NCI-H1105 (cell line): ENCODE measurements at regions not wholly inside any gene's neighbourhood (a gene's known extent, or its start where the extent isn't known, plus 50 kb on each side); places are given as distances from the start of the nearest gene placed in this dataset.
A peak's percentile ranks its signal among the peaks of the same experiment; 100 is the strongest.
"Not testable (repeated sequence)": the region's sequence is repeated elsewhere in the genome, so short reads cannot be mapped to it uniquely, and the experiment has no call there.

Experiments used
- DNase-seq: peaks from one replicate; lab custom pipeline; 2025; lab: John Stamatoyannopoulos, UW

DNA sequence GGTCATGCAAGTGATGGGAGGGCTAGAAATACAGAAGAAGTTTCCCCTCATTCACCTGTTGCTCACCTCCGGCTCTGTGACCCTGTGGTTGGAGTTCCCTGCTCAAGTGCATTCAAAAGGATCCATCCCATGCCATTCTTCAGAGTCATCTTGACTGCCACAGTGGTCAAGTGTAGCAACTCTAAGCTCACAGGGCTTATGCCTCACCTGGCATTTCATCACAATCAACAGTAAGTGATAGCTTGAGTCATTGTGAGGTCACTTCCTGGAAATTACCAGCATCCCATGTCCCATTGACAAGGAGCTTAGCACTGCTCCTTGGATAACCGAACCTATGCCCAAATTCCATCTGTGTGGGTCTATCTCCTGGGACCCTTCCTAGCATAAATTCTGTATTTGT is 55.6 kb downstream of the OR4C45 start:
- no peak for DNase-seq

DNA sequence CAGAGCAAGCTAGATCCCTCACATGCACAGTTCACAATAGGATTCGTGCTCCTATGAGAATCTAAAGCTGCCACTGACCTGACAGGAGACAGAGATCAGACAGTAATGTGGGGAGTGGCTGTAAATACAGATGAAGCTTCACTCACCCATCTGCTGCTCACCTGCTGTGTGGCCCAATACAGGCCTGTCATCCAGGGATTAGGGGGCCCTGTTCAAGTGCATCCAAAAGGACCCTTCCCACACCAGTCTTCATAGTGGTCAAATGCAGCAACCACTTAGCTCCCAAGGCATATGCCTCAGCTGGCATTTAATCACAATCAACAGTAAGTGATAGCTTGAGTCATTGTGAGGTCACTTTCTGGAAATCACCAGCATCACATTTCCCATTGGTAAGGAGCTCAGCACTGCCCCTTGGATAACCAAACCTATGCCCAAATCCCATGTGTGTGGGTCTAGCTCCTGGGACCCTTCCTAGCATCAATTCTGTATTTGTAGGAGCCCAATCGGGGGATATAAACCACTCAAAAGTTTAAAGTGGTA is 65.6 kb downstream of the OR4C45 start:
- no peak for DNase-seq

DNA sequence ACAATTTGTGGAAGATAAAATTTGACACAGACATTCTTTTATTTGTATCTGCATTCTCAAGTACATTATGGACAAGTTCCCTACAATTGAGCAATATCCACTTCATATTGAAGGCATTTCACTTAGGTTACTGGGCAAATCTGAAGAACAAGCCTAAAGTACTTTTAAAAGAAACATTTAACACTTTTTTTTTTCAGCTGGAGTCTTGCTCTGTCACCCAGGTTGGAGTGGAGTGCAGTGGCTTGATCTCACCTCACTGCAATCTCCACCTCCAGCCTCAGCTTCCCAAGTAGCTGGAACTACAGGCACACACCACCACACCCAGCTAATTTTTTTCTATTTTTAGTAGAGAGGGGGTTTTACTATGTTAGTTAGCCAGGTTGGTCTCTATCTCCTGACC is 70.2 kb downstream of the OR4C45 start:
- no peak for DNase-seq

DNA sequence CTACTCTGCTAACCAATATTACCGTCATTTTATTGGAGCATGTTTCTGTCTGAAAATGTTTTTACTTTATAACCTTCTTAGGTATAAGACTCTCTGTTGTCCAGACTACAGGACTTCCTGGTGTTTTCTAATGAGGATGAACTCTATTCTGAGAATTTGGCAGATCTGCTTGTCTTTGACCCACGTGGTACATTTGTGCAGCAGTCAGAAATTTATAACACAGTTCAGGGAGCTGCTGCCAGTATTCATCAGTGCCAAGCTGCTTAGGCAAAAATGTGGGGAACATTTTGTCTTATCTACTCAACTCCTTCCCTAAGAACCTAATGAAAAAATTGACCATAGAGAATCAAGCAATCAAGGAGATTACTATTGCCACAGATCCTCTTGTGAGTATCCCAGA is 108.0 kb downstream of the OR4C45 start:
- not testable (repeated sequence) for DNase-seq

DNA sequence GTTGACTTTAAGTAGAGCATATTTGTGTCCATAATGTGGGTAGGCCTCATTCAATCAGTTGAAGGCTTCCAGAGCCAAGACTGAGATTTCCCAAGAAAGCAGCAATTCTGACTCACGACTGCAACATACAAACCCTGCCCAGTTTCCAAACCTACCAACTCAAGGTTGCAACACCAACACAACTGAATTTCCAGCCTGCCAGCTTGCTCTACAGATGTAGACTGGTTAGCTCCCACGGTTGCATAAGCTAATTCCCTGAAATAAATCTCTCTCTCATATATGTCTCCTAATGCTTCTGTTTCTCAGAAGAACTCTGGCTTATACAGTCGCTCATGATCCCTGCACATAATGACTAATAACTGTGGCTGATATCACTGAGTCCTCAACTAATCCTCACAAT is 113.6 kb downstream of the OR4C45 start:
- not testable (repeated sequence) for DNase-seq

DNA sequence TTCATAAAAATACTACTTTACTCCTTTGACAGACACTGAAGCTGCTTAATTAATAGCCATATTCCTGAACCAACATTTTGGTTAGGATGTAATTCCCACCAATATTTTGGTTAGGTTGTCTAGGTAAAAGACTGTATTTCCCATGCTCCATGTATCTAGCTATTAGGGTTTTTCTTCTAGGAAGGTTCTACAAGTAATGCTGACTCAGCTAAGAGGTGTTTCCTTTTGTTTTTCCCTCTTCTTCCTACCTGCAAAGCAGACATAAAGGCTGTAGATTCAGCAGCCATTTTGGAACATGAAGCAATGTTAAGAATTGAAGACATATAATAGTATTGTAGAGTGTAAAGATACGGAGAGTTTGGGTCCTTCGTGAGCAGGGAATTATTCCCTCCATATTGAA is 115.3 kb downstream of the OR4C45 start:
- DNase-seq: not testable (repeated sequence)

DNA sequence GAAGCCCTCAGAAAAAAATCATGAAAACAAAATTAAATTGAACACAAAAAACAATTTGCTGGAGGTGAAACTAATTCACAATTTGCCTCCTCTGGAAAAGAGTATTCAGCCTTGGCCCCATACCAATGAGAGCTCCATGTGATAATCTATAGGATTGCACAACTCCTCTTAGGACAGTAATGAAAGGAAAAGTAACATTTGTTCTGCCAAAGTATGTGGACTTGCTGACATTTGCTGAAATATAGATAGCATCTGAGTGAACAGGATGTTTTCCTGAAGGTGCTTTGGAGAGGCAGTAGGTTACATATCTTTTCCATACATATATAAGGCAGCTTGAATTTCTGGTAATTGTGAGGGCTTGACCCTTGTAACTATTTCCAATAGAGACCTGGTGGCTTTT is 122.8 kb downstream of the OR4C45 start:
- DNase-seq: no peak

DNA sequence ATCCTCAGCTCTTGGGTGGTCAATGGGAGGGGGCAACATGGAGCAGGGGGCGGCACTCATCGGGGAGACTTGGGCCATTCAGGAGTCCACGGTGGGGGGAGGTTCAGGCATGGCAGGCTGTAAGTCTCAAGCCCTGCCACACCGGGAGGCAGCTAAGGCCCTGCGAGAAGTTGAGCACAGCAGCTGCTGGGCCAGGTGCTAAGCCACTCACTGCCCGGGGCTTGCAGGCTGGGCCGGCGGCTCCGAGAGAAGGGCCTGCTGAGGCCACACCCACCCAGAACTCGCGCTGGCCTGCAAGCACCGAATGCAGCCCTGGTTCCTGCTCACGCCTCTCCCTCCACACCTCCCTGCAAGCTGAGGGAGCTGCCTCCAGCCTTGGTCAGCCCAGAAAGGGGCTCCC is 131.4 kb downstream of the OR4C45 start:
- DNase-seq: no peak

DNA sequence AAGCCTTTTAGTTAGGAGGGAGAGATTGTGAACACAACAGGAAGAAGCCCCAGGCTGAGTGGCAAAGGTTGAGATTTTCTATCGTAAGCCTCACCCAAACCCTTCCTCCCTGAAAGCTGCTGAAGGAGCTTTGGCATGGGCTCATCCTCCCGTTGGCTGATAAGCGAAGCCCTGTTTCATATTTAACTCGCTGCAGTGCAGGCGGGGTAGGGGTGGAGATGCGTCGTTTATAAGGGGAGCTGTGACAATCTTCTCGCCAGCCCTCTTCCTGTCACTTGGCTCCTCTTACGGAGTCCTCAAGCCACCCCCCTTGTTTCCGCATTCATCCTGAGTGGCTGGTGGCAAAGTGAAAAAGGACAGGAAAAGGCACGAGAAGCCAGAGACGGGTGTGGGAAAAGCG is 137.0 kb downstream of the OR4C45 start:
- peak; percentile 11 for DNase-seq

DNA sequence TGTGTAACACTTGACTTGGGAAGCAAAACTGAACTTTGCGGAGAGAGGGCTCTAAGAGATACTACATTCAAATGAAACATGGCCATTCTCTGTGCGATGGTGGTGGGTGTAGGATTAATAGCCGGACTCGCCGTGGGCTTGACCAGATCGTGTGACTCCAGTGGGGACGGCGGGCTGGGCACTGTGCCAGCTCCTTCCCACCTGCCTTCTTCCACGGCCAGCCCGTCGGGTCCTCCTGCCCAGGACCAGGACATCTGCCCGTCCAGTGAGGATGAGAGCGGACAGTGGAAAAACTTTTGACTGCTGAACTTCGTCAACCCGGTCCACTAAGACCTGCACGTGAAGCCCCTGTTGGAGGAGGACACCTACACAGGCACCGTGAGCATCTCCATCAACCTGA is 137.4 kb downstream of the OR4C45 start:
- DNase-seq: no peak

DNA sequence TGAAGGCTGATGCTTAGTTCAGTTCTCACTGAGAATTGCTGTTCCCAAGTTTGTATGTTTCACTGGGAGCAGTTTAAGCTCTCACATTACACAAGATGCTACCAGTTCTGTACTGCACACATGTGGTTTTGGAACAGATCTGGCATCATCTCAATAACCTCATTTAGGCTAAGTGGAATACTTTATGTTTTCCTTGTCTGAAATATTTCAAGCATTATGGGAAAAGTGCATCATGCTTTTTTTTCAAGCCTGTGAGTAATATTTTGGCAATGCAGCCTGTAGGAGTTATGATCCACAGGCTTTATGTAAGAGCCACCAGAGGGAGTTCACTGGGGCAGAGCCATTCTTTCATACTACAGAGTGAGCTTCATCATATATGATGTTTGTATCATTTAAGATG is 141.5 kb downstream of the OR4C45 start:
- peak; percentile 41 for DNase-seq

DNA sequence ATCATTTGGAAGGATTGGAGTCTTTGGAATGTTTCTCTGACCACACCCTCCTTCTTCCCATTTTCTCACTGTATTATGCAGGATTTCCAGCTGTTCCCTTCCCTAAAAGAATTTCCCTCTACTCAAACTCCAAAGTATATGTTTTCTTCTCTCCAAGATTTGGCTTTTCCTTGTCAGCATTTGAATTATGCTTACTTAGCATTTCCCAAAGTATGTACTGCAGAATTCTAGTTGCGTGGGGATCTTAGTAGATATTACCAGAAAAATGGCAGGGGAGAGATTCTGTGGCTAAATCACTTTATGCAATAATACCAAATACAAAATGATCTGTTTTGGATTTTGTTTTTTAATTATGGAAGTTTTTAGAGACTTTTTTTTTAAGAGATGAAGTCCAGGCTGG is 142.3 kb downstream of the OR4C45 start:
- DNase-seq: no peak

DNA sequence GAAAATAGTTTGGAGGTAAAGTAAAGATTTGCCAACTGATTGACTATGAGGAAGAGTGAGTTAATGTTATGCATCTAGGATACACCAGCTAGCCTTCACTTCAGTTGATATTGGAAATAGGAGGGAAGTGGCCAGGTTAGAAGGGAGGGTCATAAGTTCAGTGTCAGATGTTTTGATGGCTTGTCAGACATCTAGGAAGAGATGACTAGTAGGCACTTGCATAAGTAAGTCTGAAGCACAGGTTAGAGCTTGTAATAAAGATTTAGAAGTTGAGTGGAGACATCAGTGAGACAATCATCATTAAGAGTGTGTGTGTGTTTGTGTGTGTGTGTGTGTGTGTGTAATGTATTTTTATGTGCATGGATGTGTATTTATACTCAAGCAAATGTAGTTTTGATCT is 146.1 kb downstream of the OR4C45 start:
- no peak for DNase-seq

DNA sequence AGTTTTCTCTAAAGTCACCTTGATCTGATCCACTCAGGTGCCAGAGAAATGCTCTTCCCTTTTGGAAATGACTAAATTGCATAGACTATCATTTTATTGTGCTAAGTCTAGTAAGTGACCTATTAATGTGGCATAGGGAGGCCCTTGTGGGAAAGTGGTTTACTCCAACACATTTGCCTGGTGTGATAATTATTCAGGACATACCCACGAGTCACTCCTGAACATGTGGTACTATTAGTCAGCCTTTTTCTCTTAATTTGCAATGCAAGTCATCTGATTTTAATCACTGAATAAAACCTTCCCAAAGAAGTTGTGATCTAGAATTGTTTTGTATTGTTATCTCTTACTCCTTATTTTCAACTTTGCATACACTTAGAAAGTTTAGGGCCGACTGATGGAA is 148.7 kb downstream of the OR4C45 start:
- DNase-seq: no peak

DNA sequence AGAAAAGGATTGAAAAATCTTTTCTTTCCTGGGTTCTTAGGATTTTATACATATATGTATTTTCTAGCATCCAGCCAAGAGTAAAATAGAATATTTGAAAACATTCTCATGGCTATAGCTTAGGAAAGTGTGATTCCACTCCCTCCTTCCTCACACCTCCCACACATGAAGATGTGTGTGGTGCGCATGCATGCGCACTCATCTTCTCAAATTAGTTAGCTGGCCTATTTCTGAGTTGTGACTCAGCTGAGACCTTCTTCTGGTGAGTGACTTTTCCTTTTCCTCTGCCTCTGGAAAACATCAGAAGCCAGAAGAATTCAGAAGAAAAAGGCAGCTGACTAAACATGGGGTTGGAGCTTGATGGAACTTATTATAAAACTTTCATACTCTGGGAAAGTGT is 149.8 kb downstream of the OR4C45 start:
- DNase-seq: no peak

DNA sequence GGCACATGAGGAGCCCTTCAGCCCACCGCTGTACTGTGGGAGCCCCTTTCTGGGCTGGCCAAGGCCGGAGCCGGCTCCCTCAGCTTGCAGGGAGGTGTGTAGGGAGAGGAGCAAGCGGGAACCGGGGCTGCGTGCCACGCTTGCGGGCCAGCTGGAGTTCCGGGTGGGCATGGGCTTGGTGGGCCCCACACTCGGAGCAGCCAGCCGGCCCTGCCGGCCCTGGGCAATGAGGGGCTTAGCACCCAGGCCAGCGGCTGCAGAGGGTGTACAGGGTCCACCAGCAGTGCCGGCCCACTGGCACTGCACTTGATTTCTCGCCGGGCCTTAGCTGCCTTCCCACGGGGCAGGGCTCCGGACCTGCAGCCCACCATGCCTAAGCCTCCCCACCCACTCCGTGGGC is 150.5 kb downstream of the OR4C45 start:
- DNase-seq: not testable (repeated sequence)

DNA sequence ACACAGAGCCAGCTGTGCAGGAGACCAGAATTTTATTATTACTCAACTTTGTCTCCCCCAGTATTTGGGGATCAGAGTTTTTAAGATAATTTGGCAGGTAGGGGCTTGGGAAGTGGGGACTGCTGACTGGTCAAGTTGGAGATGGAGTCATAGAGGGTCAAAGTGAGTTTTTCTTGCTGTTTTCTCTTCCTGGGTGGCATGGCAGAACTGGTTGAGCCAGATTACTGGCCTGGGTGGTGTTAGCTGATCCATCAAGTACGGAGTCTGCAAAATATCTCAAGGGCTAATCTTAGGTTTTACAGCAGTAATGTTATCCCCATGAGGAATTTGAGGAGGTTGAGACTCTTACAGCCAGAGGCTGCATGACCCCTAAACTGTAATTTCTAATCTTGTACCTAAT is 153.5 kb downstream of the OR4C45 start:
- DNase-seq: no peak

DNA sequence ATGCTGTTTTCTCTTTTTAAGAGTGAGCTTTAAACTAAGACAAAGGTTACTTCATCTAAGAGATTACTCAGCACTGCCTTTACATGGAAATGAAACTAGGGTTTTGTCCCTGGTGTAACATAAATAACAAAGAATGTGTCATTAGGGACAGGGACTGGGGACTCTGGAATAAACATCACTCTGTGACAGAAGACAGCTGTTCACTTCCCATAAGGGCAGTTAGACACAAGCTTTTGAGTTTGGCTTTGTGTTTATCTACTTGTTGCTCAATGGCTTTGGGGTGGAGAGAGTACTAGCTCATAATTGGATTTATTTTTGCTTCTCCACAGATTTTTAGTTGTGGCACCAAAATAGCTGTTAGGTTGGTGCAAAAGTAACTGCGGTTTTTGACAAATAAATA is 154.5 kb downstream of the OR4C45 start:
- no peak for DNase-seq

DNA sequence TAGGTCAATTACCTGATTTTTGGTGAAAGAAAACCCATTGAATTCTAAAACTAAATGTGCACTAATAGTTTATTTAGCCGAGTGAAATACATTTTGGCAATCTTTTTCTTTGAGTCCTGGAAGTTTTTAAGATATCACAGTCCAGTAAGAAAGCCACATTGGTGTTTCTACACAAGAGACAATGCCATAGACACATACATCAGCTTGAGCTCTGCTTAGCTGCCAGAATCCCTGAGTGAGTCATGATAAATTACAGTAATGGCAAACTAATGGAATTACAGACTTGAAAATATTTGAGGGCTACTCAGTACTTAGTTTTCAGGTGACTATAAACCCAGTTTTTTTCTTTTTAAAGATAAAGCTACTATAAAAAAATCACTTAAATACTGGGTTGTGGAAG is 155.4 kb downstream of the OR4C45 start:
- no peak for DNase-seq

DNA sequence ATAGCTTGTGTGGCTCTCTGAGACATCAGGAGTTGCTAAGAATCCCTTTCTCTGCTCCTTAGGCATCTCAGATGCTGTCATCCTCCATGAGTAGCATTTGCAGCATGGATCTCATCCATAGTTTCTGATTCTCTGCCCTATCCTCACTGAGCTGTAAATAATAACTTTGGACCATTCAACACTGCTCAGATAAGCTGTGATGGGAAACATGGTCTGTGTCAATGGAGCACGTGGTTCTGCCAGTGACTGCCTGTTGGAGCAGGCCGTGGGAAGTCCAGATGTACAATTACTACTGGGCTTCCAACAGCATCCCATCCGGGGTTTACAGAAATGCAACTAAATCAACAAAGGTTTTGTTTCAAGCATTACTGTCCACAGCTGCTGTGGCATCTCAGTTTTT is 160.1 kb downstream of the OR4C45 start:
- no peak for DNase-seq

DNA sequence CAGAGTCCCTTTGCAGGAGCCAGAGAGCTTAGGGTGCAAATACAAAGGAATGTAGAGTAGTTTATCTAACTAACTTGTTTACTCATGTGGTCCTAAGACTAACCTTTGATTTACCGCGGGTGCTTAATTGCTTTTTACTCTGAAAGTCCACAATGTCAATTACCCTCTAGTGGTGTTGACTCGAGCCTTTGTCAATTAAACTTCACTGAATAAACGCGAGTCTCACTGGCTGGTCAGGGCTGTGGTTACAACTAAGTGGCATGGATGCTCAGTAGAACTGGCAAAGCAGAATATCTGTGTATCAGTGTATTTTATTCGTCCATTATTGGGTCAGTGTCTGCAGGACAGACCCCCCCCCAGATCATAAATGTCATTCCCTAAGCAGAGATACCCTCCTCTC is 181.7 kb downstream of the OR4C45 start:
- no peak for DNase-seq

DNA sequence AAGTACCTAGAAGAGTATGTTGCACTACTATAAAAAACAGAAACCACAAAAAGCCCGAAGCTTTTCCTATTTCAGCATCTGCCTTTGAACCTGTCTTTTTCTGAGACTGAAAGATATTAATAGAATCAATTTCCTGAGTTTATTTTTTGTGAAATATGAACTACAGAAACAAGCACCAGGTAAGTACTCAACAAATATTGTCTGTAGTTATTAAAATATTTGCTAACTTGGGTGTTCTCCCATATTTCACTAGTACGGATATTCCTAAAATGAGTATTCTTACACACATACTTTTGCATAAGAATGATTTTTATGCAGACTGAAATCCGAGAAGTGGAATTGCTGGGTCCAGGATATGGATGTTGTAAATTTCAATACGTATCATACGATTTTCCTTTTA is 188.0 kb downstream of the OR4C45 start:
- DNase-seq: no peak

DNA sequence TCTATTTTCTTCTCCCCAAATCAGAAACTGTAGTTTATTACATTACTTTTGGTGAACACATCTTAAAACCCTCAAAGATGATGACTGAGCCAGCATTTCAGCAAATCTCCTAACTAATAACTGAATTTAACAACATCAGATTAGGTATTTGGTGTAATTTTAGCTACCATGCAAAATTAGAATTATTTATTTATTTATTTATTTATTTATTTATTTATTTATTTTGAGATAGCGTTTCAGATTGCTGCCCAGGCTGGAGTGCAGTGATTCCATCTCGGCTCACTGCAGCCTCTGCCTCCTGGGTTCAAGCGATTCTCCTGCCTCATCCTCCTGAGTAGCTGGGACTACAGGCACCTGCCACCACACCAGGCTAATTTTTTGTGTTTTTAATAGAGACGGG is 205.7 kb downstream of the OR4C45 start:
- DNase-seq: not testable (repeated sequence)

DNA sequence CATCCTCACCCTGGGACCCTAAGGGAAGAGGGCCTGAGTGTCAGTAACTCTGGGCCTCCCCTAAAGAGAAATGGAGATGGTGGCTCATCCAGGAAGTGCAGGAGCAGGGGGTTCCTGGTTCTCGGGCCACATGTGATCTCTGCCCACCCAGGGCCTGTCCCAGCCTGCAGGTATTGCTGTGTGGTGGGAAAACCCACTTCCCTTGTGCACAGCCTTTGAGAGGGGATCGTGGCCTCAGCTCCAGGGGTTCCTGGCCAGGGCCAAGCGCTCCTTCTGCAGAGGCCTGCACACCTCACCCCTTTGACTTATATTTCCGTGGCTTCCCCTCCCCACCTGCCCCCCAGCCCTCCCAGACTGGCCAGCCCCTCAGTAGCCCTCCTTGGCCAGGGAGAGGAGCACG is 213.5 kb downstream of the OR4C45 start:
- DNase-seq: no peak

DNA sequence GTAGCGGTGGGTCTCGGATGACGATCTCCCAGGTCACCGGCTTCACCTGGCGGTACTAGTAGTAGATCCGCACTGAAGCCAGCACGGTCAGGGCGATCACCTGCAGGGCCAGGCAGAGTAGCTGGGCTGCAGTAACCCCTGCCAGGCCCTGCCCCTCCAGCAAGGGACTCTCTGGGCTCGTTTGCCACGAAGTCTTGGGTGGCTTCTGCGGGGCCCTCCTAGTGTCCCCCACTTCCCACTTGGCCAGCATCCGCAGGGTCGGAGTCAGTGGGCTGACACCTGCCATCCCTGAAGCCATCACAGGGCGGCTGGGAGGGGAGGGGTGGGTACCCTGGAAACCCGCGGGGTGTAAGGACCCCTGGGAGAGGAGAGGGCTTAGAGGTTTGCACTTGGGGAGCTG is 214.0 kb downstream of the OR4C45 start:
- DNase-seq: no peak
